ENCODE measurements at regions not wholly inside any gene's neighbourhood (a gene's known extent, or its start where the extent isn't known, plus 50 kb on each side); places are given as distances from the start of the nearest gene placed in this dataset.

GRCh38 chr18:51890762-51891161 is 449.2 kb upstream of the DCC start:
- Histone ChIP-seq H3K18ac (ENCODE audit: insufficient read length, low read depth, low read length) (no peak overlapping the region), H2BK120ac (ENCODE audit: low read depth, low read length, poor library complexity, severe bottlenecking) (no peak overlapping the region), H3K14ac (ENCODE audit: insufficient read depth, low read length) (no peak overlapping the region), H3K79me1 (ENCODE audit: insufficient read depth, low read depth, low read length, poor library complexity, severe bottlenecking) (no peaks in the 10 kb centered on the region), H4K20me1 (ENCODE audit: control insufficient read depth, insufficient read depth, insufficient read length) (no peaks in the 10 kb centered on the region), H3K4ac (ENCODE audit: low read depth, low read length) (no peak overlapping the region), H3K56ac (ENCODE audit: insufficient read length, low read depth, low read length) (no peak overlapping the region), H2AFZ (ENCODE audit: low read length) (no peak overlapping the region), H3K4me2 (ENCODE audit: insufficient read depth, insufficient read length, low read length) (no peak overlapping the region), H3K9me3 (ENCODE audit: control insufficient read depth, low read depth, low read length) (no peaks in the 10 kb centered on the region), H3K27ac (ENCODE audit: insufficient read length, low read depth, low read length) (no peak overlapping the region), H3K27me3 (ENCODE audit: insufficient read depth, low read length) (no peaks in the 10 kb centered on the region; the same call in 1 of the 2 replicates), H2BK20ac (ENCODE audit: low read depth, low read length, poor library complexity, severe bottlenecking) (no peak overlapping the region), H3K9ac (ENCODE audit: extremely low read depth, insufficient read length, low read length) (no peak overlapping the region), H2BK5ac (ENCODE audit: insufficient read length, low read length) (no peak overlapping the region), H3T11ph (ENCODE audit: low read length) (no peak overlapping the region), H3K79me2 (ENCODE audit: insufficient read depth, low read length) (no peaks in the 10 kb centered on the region), H4K5ac (ENCODE audit: insufficient read length, low read depth, low read length) (no peak overlapping the region), H3K4me1 (ENCODE audit: insufficient read depth, low read length) (no peaks in the 10 kb centered on the region), H4K8ac (replicated peaks; ENCODE audit: insufficient read length, low read depth, low read length) (no peak overlapping the region), H4K91ac (ENCODE audit: insufficient read length, low read depth, low read length) (no peak overlapping the region), H2BK15ac (ENCODE audit: low read depth, low read length) (no peak overlapping the region), H3K23ac (ENCODE audit: insufficient read length, low read depth, low read length) (no peak overlapping the region), H2BK12ac (ENCODE audit: insufficient read length, low read depth, low read length) (no peak overlapping the region), H2AK5ac (ENCODE audit: insufficient read length, low read length) (no peak overlapping the region), H3K23me2 (ENCODE audit: insufficient read length, low read depth, low read length, poor library complexity, severe bottlenecking) (no peaks in the 10 kb centered on the region)
- no CpG with 5 or more reads among the region's 3 CpGs for WGBS (ENCODE audit: extremely low coverage, insufficient read length, low lambda C conversion rate)
- no peak for TF ChIP-seq CTCF (conservative IDR thresholded peaks at IDR 0.05)
- H3K27me3 Mint-ChIP-seq (ENCODE audit: low read depth): no peaks in the 10 kb centered on the region
- H3K4me1 Mint-ChIP-seq: no peaks in the 10 kb centered on the region
- DNase-seq: no peak
- H3K27ac Mint-ChIP-seq: peak overlapping the region in 1 of 3 experiments; percentile 53; a peak in 1 of 7 replicates
- H3K36me3 Mint-ChIP-seq (ENCODE audit: insufficient read depth in 1 of 3, low read depth in 3 of 3): no peaks in the 10 kb centered on the region
- no peaks in the 10 kb centered on the region; a peak in 1 of 5 replicates for H3K9me3 Mint-ChIP-seq
- no peak overlapping the region for H3K4me3 Mint-ChIP-seq
